ELF-1 (cell line): ENCODE measurements at regions not wholly inside any gene's neighbourhood (a gene's known extent, or its start where the extent isn't known, plus 50 kb on each side); places are given as distances from the start of the nearest gene placed in this dataset.

Source experiments
- DNase-seq: peaks from one replicate; pipeline ENCODE4 v3.0.0-alpha.2; 2016; ENCODE audit warnings: low read depth, low spot score

- no peak for DNase-seq
These were observed 214.9 kb upstream of the ITGA4 start for GRCh38 chr2:181242262-181242661.

GRCh38 chr2:181243319-181243718, 213.9 kb upstream of the ITGA4 start:
- no peak for DNase-seq

DNA sequence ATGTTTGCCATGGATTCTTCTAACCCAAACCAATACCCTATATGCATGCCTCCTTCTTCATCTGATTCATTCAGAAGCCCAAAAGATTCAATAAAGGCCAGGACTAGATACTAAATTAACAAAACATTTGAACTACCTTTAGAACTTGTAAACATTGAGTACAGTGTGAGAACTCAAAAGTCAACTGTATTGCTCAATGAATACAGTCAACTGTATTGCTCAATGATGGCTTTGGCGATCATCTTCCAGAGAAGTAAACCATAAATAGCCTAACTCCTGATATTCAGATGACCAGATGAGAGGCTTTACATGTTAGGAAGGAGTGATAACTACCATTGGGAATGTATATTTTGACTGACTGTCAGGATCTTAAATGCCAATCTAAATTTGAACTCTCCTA, 206.5 kb upstream of the ITGA4 start:
- DNase-seq = no peak

DNA sequence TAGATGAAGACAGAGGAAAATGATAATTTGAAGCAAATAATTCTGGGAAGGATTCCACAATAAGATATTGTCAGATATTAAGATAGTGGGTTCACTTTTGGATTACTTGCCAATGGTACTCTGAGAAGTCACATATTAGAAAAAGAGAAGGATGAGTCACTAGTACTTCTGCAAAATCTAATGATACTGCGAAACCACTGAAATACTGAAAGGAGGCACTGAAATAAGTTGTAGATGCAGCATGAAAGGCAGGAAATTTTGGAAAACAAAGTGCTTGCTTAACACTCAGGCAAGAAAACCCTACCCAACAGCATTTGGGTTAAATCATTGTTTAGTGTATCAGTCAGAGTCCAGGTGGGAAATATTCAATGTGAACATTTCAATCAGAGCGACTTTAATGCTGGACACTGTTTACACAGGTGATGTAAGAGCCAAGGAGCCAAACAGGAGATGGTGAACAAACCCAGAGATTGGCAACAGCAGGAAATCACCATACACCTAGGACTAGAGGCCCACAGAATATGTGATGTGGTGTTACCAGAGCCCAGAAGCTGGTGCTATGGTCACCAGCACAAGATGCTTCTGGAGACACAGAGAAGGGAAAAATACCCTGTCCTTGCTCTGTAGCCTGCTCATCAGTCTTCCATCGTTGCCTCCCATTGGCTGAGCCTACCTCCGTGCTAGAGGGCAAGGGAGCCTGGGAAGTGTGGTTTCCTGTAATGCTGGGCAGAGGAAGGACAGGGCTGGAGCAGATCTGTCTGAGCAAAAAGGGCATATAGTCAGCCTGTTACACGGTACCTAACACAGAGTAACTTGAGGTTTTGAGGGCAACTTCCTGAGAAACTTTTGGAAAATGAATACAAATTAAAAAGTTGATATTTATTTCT, 204.7 kb upstream of the ITGA4 start:
- DNase-seq = no peak

GRCh38 chr2:181253438-181253837, 203.7 kb upstream of the ITGA4 start:
- DNase-seq = no peak

DNA sequence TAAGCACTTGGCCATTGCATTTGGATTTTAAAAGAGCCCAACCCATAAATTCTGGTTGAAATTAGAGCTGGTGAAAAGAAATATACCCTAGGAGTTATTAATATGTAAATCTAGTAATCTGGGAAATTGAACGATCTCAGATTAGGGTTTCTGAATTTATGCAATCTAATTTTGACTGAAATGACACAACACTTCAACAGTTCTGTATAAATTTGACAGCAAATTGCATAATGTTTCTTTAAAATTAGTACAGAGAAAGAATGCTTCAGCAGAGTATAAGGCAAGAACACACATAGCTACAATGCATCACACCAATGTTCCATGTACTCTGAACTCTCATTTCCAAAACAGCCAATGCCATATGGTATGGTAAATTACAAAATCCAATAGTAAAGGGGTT, 201.5 kb upstream of the ITGA4 start:
- no peak for DNase-seq

DNA sequence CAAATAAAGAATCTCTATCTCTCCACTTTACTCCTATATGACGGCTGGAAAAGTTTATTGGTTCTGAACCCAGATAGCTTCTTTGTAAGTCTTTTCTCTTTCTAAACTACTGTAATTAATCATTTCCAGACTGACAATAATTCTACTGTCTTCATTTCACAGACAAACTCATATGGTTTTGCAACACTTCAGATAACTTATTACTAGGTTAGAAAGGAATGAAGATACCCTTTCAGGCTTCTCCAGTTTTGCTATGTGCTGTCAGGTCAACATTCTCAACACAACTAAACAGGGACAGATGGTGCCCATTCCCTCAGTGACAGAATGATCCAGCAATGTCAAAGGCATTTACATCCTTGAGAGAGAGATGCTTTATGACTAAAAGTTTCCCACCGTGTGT, 198.5 kb upstream of the ITGA4 start:
- no peak for DNase-seq

- DNase-seq = no peak
These were observed 194.4 kb upstream of the ITGA4 start for GRCh38 chr2:181262782-181263181.

GRCh38 chr2:181264001-181264400, 193.2 kb upstream of the ITGA4 start:
- no peak for DNase-seq

DNA sequence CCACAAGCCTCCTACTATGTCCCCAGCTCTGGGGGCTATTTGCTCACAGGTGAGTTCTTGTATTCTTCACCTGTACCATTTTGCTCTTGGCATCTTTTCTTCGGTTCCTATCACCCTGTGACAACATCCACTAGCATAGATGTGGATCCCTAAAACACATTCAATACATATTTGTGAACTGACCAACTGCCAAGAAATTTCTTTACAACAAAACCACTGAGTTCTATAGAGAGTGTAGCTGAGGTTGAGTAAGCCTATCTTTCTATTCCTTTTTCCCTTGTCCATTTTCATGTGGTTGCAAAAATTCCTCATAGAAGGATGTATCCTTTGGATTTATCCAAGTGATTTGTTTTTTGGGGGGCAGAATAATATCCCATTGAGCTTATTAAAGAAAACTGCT, 192.7 kb upstream of the ITGA4 start:
- DNase-seq = no peak

DNA sequence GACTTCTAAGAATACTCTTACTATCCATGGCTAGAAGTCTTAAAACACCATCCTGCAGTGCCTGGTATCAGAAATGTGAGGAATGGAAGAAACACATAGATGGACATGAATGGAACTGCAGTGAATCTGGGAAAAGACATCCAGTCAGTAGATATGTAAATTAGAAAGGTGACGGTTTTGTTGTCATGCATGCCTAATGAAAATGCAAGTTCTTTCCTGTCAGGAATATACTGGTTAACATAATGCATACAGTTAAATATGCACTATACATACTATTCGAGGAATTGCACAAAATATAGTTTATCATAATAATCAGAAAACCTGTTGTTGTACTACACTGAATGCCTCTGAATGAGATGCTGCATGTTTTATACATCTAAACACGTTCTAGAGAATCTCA, 190.6 kb upstream of the ITGA4 start:
- DNase-seq = no peak

- no peak for DNase-seq
These were observed 188.9 kb upstream of the ITGA4 start for GRCh38 chr2:181268174-181268867.

- DNase-seq = no peak
These were observed 183.2 kb upstream of the ITGA4 start for GRCh38 chr2:181273986-181274385.

DNA sequence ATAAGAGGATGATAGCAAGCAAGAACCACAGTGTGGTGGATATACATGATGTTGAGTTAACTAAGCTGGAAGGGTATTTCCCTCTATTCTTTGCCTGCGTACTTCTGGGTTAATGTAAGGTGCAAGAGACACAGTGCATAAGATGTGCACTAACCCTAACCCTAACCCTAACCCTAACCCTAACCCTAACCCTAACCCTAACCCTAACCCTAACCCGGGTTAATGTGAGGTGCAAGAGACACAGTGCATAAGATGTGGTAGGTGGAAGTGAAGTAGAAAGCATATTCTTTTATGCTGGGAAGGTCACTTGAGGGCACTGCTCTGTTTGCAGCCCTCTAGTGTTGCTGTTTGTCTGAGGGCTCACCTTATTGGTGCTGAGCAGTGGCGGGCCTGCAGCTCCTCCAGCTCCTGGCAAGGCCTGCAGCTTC, 181.5 kb upstream of the ITGA4 start:
- DNase-seq = no peak

- DNase-seq = no peak
These were observed 175.9 kb upstream of the ITGA4 start for GRCh38 chr2:181281206-181281832.

- DNase-seq = no peak
These were observed 172.1 kb upstream of the ITGA4 start for GRCh38 chr2:181285116-181285515.

GRCh38 chr2:181289698-181290097, 167.5 kb upstream of the ITGA4 start:
- DNase-seq = no peak

DNA sequence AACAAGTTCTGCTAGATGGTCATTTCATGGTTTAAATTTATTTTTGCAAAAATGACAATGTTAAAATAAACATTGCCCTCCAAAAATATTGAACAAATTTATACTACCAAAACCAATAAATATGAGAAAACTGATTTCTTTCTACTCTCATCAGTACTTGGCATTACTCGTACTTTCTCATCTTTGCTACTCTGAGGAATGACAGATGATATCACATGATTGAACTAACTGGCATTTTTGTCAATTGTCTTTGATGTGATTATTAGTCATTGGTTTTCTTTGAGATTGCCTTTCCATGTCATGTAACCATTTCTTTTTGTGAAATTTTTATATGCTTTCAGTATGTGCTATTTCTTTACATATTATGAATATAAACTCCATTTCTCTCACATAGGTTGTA, 167.0 kb upstream of the ITGA4 start:
- no peak for DNase-seq

GRCh38 chr2:181294979-181295378, 162.2 kb upstream of the ITGA4 start:
- peak; percentile 9 for DNase-seq

DNA sequence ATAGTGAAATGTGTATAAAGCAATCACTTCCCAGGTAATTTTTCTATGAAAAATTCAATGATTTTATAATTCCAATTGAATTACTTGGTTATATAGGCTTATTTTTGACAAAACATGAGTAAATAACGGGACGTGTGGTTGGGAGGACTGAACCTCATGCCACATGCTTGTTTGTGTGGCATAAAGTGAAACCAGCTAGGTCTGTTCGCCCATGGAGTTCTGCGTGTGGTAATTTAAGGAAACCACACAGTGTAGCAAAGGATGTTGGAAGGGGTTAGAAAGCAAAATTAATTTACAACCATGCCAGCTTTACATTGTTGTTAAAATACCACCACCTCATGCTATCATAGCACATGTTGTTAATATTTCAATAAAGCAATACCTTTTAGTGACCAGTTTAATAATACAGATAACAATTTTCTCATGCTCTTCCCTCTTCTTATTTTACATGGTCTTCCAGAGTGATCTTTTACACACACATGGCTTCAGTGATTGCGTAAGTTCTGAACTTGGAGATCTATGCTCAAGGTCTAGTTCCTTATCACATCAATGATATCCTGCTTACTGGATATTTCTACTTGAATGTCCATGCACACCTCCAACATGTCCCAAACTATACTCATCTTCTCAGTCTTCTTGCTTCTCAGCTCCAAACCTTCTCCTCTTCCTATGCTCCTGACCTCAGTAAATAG, 156.4 kb upstream of the ITGA4 start:
- no peak for DNase-seq

DNA sequence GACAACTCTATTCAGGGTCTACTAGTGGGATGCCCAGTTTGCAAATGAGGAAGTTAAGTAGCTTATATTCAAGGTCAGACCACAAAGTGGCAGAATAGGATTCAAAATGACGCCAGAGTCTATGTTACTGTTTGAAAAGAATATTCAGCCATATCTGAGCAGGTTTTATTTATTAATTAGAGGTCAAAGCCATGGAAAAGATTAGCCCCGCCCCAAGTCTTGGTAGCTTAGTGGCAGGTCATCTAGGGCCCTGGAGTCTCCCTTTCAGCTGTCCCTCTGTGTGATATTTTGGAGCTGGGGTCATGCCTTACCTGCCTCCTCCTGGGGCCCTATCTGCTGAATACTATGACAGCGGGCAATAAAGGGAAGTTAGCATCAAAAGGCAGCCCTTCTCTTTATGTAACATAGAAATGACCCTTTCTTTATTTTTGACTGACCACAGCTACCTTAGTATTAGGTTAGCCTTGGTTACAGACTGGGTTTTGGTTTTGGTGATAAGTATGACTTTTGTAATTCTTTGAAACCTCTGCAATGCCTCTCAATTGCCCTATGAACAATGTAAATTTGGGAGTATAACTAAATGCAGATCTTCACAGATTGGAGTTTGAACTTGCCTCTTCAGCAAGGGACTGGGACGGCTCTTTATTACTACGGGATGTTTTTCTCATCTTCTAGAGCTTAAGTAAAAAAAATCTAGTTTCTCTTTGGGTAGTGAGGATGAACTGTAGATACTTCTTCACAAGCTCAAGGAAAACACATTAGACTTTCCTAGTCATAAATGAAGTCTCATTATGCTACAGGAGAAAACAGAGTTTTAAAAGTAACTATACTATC, 153.0 kb upstream of the ITGA4 start:
- DNase-seq = no peak
